GM23248 (cell line): ENCODE measurements at regions not wholly inside any gene's neighbourhood (a gene's known extent, or its start where the extent isn't known, plus 50 kb on each side); places are given as distances from the start of the nearest gene placed in this dataset.

Experiments
- DNase-seq: peaks from one replicate; pipeline ENCODE4 v3.0.0-alpha.2; 2015
- H2AFZ ChIP-seq: fragments of 200-600 bp; sonication (generic); 2 replicates; pipeline ENCODE4 v1.6.1; 2016; ENCODE audit warnings: antibody characterized with exemption
- H3F3A ChIP-seq: fragments of 200-600 bp; sonication (generic); 2 replicates; pipeline ENCODE4 v1.6.1; 2016; ENCODE audit warnings: mild to moderate bottlenecking, antibody characterized with exemption, mixed run types; ENCODE audit not compliant: insufficient read depth
- H3K27ac ChIP-seq: fragments of 200-600 bp; sonication (generic); 2 replicates; pipeline ENCODE4 v1.5.1; 2016; ENCODE audit warnings: mild to moderate bottlenecking
- H3K27me3 ChIP-seq: fragments of 200-600 bp; sonication (generic); replicated peaks from 2 replicates; pipeline ENCODE4 v1.6.1; 2016; ENCODE audit warnings: mild to moderate bottlenecking; ENCODE audit not compliant: insufficient read depth
- H3K36me3 ChIP-seq: fragments of 200-600 bp; sonication (generic); 2 replicates; pipeline ENCODE4 v1.6.1; 2016; ENCODE audit warnings: low read depth, mild to moderate bottlenecking
- H3K4me1 ChIP-seq: fragments of 200-600 bp; sonication (generic); 2 replicates; pipeline ENCODE4 v1.6.1; 2016; ENCODE audit warnings: mild to moderate bottlenecking; ENCODE audit not compliant: insufficient read depth
- H3K4me2 ChIP-seq: fragments of 200-600 bp; sonication (generic); one replicate; pipeline ENCODE4 v1.6.1; 2016; ENCODE audit warnings: mild to moderate bottlenecking; ENCODE audit not compliant: unreplicated experiment
- H3K4me3 ChIP-seq: fragments of 200-600 bp; sonication (generic); 2 replicates; pipeline ENCODE4 v1.5.1; 2016; ENCODE audit warnings: mild to moderate bottlenecking
- H3K79me2 ChIP-seq: fragments of 200-600 bp; sonication (generic); 2 replicates; pipeline ENCODE4 v1.6.1; 2016; ENCODE audit warnings: mild to moderate bottlenecking; ENCODE audit not compliant: insufficient read depth
- H3K9ac ChIP-seq: fragments of 200-600 bp; sonication (generic); 2 replicates; pipeline ENCODE4 v1.6.1; 2016; ENCODE audit warnings: mild to moderate bottlenecking
- H3K9me2 ChIP-seq: fragments of 200-600 bp; sonication (generic); 2 replicates; pipeline ENCODE4 v1.6.1; 2016; ENCODE audit warnings: mixed run types, mild to moderate bottlenecking, moderate library complexity; ENCODE audit not compliant: insufficient read depth
- H3K9me3 ChIP-seq: fragments of 200-600 bp; sonication (generic); one replicate; pipeline ENCODE4 v1.6.1; 2017; ENCODE audit warnings: low read depth
- H4K20me1 ChIP-seq: fragments of 200-600 bp; sonication (generic); 2 replicates; pipeline ENCODE4 v1.6.0; 2016; ENCODE audit not compliant: insufficient read depth
- EZH2 ChIP-seq: fragments of 200-600 bp; sonication (generic); IDR thresholded peaks from 2 replicates; pipeline ENCODE4 v1.6.1; 2018; ENCODE audit warnings: antibody characterized with exemption, mild to moderate bottlenecking; ENCODE audit not compliant: insufficient read depth, poor library complexity, severe bottlenecking
- EZH2phosphoT487 ChIP-seq: fragments of 200-600 bp; sonication (generic); IDR thresholded peaks from 2 replicates; pipeline ENCODE4 v1.6.1; 2018; ENCODE audit warnings: antibody characterized with exemption, moderate library complexity, mild to moderate bottlenecking, low read depth; ENCODE audit not compliant: insufficient read depth
- WGBS, 2 experiments: methylation state at CpG; one replicate each; pipeline ENCODE4 v1.1.6; 2015 to 2017; ENCODE audit warnings: low lambda C conversion rate in 2 of 2, low coverage in 1 of 2; ENCODE audit errors: missing lambda C conversion rate in 2 of 2; 5-methylcytosine and 5-hydroxymethylcytosine counted together
- in situ Hi-C: fragments of 300-500 bp; cut with MboI; formaldehyde crosslinking; loops from 2 replicates; pipeline ENCODE4 v1.15.0; 2020

DNA sequence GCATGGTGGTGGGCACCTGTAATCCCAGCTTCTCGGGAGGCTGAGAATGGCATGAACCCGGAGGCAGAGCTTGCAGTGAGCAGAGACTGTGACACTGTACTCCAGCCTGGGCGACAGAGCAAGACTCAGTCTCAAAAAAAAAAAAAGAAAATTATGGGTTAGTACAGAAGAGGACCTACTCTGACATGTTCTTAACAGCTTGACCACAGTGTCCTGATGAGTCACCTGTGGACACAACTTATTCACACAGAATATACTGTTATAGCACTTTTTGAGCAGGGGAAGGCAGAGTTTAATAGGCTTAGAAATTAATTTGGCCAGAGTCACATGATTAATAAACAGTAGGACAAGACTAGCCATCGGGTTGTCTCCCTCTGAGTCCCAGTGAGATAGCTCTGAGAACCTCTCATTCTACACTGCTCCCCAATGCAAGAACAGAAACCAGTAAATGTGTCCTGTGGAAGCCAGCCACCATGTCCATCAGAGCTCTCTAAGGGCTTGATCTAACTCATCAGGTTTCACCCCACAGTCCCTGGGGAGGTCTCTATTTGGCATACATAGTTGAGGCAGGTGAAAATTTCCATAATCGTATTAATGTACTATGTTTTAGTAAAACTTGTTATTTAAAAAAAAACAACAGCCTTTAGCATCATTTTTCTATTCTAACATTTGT lies 1077.9 kb upstream of the C9orf72 start:
- Histone ChIP-seq H2AFZ (no peak overlapping the region), H3K9me3 (no peaks in the 10 kb centered on the region), H3F3A (no peaks in the 10 kb centered on the region), H3K27ac (no peak overlapping the region), H3K4me1 (no peaks in the 10 kb centered on the region), H3K9me2 (no peaks in the 10 kb centered on the region), H3K9ac (no peak overlapping the region), H3K4me3 (no peak overlapping the region), H3K27me3 (no peaks in the 10 kb centered on the region), H4K20me1 (no peaks in the 10 kb centered on the region), H3K79me2 (no peaks in the 10 kb centered on the region), H3K36me3 (no peaks in the 10 kb centered on the region), H3K4me2 (no peak overlapping the region)
- WGBS, 2 experiments: 18 to 23% methylated on average over 5 of the region's 5 CpGs
- TF ChIP-seq EZH2 (no peak), EZH2phosphoT487 (no peak)
- in situ Hi-C loops: no loop called here
- no peak for DNase-seq

GRCh38 chr9:28653216-28653615 lies 1079.9 kb upstream of the C9orf72 start:
- no peak for DNase-seq
- Histone ChIP-seq H3K27ac (no peak overlapping the region), H4K20me1 (no peaks in the 10 kb centered on the region), H3K4me3 (no peak overlapping the region), H3F3A (no peaks in the 10 kb centered on the region), H3K79me2 (no peaks in the 10 kb centered on the region), H3K27me3 (no peaks in the 10 kb centered on the region), H2AFZ (no peak overlapping the region), H3K9ac (no peak overlapping the region), H3K9me3 (no peaks in the 10 kb centered on the region), H3K4me2 (no peak overlapping the region), H3K4me1 (no peaks in the 10 kb centered on the region), H3K9me2 (no peaks in the 10 kb centered on the region), H3K36me3 (no peaks in the 10 kb centered on the region)
- no peak for TF ChIP-seq EZH2phosphoT487
- no peak for TF ChIP-seq EZH2
- in situ Hi-C loops: no loop called here
- WGBS, 2 experiments: 14 to 32% methylated on average over 1 of the region's 1 CpG

- Histone ChIP-seq H3K27me3 (no peaks in the 10 kb centered on the region), H3K27ac (no peak overlapping the region), H2AFZ (no peak overlapping the region), H3K36me3 (no peaks in the 10 kb centered on the region), H3K4me1 (no peaks in the 10 kb centered on the region), H3K4me3 (no peak overlapping the region), H3K79me2 (no peaks in the 10 kb centered on the region), H3K9me3 (no peaks in the 10 kb centered on the region), H4K20me1 (no peaks in the 10 kb centered on the region), H3K4me2 (no peak overlapping the region), H3K9ac (no peak overlapping the region), H3F3A (no peaks in the 10 kb centered on the region), H3K9me2 (no peaks in the 10 kb centered on the region)
- 9 to 16% methylated on average over 2 of the region's 2 CpGs for WGBS, 2 experiments
- in situ Hi-C loops: no loop called here
- TF ChIP-seq EZH2phosphoT487: no peak
- TF ChIP-seq EZH2: no peak
- DNase-seq: no peak
Observed at GRCh38 chr9:28656727-28657126, 1083.4 kb upstream of the C9orf72 start.

DNA sequence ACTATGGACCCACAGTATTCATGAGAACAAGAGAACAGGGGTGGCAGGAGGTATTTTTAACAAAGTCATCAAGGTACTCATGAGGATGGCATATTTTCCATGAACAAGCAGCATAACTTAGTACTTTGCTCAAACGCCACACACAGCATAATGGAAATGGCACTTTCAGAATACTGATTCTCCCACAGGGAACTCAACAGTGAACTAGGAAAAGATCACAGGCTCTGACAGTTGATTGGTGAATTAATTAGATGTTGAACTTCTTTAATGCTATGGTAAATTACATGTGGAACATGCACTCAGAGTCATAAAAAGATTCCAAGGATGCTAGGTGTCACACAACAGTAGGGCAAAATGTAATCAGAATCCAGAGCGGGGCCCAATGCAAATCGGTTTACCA lies 1088.6 kb upstream of the C9orf72 start:
- Histone ChIP-seq H3K4me3 (no peak overlapping the region), H3K9ac (no peak overlapping the region), H3K4me1 (no peaks in the 10 kb centered on the region), H3K9me2 (no peaks in the 10 kb centered on the region), H3K9me3 (no peaks in the 10 kb centered on the region), H2AFZ (no peak overlapping the region), H3K4me2 (no peak overlapping the region), H4K20me1 (no peaks in the 10 kb centered on the region), H3K36me3 (no peaks in the 10 kb centered on the region), H3K27ac (no peak overlapping the region), H3K79me2 (no peaks in the 10 kb centered on the region), H3F3A (no peaks in the 10 kb centered on the region), H3K27me3 (no peaks in the 10 kb centered on the region)
- in situ Hi-C loops: no loop called here
- DNase-seq: no peak
- TF ChIP-seq EZH2phosphoT487 (no peak), EZH2 (no peak)
- 12 to 15% methylated on average over 3 of the region's 3 CpGs for WGBS, 2 experiments

GRCh38 chr9:28662675-28663074 lies 1089.4 kb upstream of the C9orf72 start:
- Histone ChIP-seq H3K79me2 (no peaks in the 10 kb centered on the region), H2AFZ (no peak overlapping the region), H3F3A (no peaks in the 10 kb centered on the region), H4K20me1 (no peaks in the 10 kb centered on the region), H3K36me3 (no peaks in the 10 kb centered on the region), H3K9ac (no peak overlapping the region), H3K4me2 (no peak overlapping the region), H3K4me1 (no peaks in the 10 kb centered on the region), H3K27ac (no peak overlapping the region), H3K4me3 (no peak overlapping the region), H3K27me3 (no peaks in the 10 kb centered on the region), H3K9me3 (no peaks in the 10 kb centered on the region), H3K9me2 (no peaks in the 10 kb centered on the region)
- no peak for DNase-seq
- TF ChIP-seq EZH2phosphoT487: no peak
- TF ChIP-seq EZH2: no peak
- 34 to 37% methylated on average over 2 of the region's 2 CpGs for WGBS, 2 experiments
- in situ Hi-C loops: no loop called here
